Embryonic facial prominence (tissue), 1 donor: ENCODE measurements at regions not wholly inside any gene's neighbourhood (a gene's known extent, or its start where the extent isn't known, plus 50 kb on each side); places are given as distances from the start of the nearest gene placed in this dataset.

Source experiments
- DNase-seq: peaks from one replicate; pipeline ENCODE4 v3.0.0-alpha.2; 2016; ENCODE audit errors: extremely low spot score

DNA sequence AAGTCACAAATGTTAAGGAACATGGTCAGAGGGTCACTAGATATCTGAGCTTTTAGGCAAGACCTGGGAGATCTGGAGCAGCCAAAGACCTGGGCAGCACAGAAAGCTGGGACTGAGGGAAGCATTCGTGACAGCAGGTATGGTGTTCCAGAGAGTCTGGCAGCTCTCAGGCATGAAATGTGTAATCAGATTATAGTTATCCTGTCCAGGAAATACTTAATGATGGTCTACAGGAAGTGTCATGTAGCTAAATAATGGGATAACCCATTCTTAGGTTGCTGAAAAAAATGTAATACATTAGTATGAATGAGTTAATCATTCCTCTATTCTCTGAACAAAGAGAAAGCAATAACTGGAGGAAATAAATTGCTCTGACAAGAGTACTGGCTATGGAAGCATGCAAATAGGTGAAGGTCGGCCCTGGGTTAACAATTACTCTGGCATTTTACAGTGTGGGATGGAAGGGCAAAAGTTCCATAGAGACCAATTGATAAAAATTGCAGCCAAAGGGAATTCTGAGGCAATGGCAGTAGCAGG is 740.5 kb downstream of the CBLN4 start:
- no peak for DNase-seq

DNA sequence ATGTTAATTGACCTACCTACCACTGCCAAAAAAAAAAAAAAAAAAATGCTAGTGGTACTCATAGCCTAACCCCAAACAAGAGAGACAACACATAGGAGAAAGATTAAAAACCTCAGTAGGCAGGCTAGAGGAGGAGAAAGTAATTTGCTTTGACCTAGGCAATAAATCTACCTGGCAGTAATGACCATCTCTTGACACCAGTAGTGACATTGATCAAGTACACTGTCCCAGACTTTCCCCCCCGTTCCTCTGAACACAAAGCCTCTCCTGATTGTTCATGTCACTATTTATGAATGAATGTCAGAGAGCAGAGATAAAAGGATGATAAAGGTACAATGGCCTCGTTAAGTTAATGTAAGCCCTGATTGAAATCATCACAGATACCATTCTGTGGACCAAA is 746.8 kb downstream of the CBLN4 start:
- no peak for DNase-seq

DNA sequence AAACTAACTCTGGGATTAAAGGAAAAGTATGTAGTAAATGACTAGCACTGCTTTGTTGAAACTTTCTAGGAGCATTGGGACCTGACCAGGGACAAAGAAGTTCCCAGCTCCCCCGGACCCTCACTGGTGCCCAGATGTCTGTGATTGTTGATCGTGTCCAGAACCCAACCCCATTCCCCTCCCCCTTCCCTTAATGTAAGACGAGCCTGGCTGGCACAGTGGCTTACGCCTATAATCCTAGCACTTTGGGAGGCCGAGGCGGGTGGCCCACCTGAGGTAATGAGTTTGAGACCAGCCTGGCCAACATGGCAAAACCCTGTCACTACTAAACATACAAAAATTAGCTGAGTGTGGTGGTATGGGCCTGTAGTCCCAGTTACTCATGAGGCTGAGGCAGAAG is 750.3 kb downstream of the CBLN4 start:
- no peak for DNase-seq

DNA sequence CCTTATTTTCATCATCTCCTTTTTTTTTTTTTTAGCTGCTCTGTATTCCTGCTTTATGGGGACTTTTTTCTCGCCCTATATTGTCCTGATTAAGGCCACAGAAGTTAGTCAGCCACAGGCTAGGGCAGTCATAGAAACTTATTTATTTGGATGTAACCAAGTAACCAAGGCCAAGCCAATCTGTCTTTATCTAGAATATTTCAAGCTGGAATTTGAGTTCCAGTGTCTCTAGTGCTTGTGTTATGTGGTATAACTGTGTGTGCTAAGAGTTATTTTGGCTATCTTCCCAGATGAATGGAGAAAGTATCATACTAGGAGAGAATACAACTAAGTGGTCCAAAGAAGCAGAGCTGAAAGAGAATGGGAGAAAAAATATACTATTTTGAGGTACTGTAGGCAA is 751.5 kb downstream of the CBLN4 start:
- DNase-seq: no peak

DNA sequence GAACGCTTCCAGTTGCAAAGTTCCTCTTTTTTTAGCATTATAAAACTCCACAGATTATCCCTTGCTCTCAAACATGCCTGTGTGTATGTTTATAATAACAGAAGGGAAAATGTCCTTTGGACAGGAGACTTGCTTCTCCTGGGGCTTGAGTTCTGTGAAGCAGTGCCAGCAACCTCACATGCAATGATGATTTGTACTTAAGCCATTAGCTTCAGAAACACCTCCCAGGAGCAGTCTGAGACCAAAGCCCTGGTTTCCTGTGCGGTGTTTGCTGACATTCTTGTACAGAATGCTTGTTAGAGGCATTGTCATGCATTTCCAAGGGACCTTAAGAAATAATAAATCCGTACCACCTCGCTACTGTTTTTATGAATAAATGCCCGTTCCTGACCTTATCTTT is 752.8 kb downstream of the CBLN4 start:
- DNase-seq: no peak

DNA sequence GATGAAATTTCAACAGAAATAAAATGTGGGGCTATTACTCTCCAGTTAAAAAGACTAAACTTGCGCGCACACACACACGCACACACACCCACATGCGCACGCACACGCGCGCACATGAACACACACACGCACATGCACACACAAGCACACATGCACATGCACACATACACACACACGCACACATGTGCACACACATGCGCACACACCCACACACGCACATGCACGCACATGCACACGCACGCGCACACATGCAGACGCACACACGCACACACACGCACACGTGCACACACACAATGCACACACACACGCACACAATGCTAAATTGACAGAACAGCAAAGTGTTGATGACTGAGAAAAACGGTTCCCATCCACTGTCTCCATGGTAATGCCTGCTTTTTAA is 754.1 kb downstream of the CBLN4 start:
- no peak for DNase-seq

DNA sequence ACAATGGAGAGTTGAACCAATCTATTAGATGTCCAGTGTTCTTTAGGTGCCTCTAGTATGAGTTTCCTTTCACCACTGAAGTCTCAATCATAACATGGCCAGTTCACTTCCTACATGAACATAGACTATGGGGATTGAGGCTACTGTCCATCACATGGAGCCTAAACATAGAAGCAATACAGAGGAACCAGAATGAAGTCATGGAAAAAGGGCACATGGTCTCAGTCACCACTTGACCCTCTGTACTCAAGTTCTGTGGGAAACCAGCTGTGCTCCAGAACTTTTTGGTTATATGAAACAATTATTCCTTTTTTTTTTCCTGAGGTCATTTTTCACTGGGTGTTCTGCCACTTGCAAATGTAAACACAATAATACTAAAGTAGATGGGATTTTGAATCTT is 762.5 kb downstream of the CBLN4 start:
- DNase-seq: no peak

DNA sequence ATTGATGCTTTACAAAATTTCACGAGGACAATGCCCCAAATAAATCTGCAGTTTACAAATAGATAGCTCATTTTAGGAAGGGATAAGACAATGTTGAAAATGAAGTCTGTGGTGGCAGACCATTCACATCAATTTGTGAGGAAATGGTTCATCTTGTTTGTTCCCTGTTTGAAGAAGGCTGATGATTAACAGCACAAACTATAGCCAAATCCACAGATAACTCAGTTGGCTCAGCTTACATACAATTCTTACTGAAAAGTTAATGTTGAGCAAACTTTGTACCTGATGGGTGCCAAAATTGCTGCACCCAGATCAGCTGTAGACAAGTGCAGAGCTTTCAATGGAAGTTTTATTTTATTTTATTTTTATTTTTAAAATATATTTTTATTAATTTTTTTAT is 763.9 kb downstream of the DOK5 start:
- no peak for DNase-seq

DNA sequence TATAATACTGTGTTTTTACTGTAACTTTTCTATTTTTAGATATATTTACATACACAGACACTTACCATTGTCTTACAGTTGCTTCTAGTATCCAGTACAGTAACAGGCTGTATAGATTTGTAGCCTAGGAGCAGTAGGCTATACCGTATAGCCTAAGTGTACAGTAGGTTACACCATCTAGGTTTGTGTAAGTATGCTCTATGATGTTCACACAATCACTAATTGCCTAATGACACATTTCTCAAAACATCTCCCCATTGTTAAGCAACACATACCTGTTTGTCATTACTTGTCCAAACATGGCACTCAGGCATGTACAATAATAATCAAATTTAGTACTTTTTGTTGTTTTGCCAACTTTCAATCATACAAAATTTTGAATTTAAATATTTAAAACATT is 757.3 kb downstream of the DOK5 start:
- DNase-seq: no peak

DNA sequence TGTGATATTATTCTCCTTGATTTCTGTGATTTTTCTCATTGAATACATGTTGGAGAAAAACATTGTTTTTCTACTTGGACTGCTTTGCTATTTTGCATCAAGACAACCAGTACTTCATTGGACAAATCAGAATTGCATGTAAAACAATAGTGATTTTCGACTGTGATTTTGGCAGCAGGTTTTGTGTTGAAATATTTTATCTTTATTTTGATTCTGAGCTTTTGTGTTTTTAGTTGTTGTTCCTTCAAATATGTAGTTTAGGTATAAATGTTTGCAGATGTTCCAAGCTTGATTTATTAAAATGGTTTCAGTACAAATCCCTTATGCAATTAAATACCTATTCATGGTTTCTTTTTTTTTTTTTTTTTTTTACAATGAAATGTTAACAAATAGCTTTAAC is 754.1 kb downstream of the DOK5 start:
- DNase-seq: no peak

DNA sequence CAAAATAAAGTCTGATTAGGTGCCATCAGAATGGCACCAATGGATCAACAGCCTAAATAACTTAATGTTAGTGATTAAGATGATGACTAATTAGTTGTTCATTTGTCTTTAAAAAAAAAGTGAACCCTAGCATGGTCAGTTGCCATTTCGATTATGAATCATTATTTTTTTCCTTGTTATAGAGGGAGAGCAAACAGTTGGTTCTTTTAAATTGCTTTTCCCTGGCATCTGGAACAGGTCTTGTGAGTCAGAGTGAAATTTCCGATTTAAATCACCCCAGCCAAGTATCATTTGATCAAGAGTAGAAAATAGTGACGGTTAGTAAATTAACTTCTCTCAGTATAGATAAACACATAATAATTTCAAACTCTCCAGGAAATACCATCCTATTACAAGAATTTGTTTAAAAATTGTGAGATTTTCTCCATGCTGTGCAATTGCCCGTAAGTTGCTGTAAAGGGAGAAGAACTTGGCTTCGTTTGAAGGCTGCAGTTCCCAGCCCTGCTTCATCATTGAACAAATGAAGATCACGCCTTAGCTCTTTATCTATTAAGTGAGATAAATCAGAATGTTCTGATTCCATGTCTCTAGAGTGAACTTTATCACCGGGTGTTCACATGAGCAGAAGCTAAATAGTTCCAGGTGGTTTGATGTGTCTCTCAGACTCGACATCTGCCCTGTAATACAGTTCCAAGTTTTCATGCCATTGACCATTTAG is 741.3 kb downstream of the DOK5 start:
- no peak for DNase-seq

DNA sequence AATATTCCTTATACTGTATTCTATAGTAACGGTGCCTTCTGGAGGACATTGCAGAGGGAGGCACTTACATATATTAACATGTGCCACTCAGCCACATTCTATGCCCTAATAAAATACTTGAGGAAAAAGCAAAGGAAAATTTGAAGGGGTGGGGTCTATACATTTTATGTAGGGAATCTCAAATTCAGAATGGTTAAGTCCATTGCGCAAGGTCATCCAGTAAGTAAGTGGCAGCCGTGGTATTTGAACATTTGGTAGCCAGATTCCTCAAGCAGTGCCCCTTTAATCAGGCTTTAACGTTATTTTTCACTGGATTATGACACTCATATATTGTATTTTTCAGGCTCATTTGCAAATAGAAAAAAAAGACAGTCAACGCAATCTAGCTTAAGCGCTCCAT is 738.3 kb downstream of the DOK5 start:
- no peak for DNase-seq

DNA sequence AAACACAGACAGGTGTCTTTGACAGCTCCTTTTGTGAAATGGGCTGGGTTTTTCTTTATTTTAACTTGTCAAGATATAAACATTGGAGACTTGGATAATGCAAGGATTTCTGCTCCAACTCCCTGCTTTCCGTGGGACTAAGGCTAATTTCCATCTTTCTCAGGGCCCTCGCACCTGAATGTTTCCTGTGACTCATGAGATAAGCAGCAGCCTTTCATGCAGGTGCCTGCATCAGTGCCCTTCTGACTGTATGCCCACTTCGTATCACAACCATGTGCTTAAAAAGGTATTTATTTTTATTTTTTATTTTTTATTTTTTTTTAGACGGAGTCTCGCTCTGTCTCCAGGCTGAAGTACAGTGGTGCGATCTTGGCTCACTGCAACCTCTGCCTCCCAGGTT is 736.1 kb downstream of the DOK5 start:
- no peak for DNase-seq

DNA sequence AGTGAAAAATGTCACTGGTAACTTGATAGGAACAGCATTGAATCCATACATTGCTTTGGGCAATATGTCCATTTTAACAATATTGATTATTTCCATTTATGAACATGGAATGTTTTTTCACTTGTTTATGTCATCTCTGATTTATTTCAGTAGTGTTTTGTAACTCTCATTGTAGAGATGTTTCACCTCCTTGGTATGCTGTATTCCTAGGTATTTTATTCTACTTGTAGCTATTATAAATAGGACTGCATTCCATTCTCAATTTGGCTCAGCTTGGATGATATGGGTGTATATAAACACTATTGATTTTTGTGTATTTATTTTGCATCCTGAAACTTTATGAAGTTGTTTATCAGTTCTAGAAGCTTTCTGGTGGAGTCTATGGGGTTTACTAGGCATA is 730.3 kb downstream of the DOK5 start:
- no peak for DNase-seq

DNA sequence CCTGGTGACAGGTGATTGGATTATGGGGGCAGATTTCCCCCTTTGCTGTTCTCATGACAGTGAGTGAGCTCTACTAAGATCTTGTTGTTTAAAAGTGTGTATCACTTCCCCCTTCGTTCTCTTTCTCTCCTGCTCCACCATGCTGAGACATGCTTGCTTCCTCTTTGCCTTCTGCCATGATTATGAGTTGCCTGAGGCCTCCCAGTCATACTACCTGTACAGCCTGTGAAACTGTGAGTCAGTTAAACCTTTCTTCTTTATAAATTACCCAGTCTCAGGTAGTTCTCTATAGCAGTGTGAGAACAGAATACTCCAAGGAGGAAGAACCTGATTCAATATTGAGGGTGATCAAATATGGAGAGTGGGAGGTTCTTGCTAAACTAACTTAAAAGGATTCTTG is 724.9 kb downstream of the DOK5 start:
- DNase-seq: no peak

DNA sequence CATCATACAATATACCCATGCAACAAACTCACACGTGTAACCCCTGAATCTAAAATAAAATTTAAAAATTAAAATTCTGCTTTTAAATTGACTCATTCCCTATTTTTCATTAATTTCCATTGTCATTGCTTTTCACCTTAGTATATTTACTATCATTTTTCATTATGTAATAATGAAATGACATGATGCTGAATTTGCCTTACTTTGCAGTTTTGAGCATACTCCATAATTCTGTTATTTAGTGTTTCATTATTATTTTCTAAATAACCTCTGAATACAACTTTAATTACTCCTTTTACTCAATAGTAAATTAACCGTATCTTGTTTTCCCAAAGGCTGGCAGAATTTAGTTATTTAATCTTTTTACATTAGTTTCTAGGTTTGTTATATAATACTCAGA is 719.6 kb downstream of the DOK5 start:
- DNase-seq: no peak

DNA sequence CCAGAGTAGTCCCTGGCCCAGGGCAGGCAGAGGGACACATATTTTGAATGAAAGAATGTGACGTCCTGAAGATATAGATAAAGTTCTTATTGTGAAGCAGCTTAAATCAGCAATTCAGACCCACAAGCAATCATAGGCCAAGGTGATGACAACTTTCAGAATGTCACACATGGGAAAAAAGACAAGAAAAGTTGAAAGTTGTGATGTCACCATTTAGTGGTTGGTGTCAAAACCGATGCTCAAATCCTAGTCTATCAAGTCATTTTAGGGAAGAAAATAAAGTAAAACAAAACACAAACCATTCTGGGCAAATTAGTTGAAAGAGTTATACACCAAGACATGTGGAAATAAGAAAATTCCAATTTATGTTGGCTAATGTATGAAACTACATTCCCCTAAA is 710.8 kb downstream of the DOK5 start:
- no peak for DNase-seq

DNA sequence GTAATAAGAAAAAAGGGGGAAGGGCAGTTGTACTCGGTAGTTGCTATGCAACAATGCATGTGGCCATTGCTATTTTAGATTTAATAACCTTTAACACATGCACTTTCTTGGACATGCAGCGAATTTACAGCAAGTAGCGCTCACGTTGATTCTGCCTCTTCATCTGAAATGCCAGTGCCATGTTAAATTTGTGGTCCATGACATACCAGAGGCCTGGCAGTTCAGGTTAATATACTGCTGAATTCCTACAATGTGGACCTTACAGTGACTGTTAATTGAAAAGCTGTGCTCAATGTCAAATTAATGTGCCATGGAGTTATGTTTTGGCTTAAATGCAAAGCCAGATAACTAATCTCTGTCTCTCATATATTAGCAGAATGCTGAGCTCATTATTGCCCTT is 699.7 kb downstream of the DOK5 start:
- no peak for DNase-seq

DNA sequence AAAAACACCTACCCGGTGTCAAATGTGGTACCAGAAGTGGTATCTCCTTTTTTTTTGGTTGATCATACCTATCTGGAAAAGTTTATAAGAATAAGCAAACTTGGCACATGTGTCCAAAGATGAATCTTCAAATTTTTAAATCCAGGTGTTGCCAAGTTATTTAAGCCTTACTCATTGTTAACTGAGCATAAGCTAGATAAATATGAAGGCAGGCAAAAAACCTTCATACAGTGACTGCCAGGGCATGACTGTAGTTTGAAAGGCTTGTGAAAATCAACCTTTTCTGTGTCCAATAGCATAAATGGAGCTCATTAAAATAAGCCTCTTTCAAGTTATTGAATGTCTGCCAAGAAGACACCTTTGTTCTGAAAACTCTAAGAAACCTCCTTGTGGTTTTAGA is 699.2 kb downstream of the DOK5 start:
- DNase-seq: no peak

DNA sequence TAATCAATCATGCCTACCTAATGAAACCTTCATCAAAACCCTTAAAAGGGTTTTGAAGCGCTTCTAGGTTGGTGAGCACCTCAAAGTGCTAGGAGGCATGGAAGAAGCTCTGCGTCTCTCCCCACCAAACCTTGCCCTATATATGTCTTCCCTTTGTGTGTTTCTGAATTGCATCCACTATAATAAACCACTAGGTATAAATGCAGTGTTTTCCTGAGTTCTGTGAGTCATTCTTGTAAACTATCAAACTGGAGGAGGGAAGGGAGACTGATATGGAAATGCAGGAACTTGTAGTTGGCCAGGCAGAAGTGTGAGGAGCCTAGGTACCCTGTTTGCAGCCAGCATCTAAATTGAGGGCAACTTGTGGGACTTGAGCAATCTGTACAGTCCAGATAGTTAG is 698.8 kb downstream of the DOK5 start:
- DNase-seq: no peak

DNA sequence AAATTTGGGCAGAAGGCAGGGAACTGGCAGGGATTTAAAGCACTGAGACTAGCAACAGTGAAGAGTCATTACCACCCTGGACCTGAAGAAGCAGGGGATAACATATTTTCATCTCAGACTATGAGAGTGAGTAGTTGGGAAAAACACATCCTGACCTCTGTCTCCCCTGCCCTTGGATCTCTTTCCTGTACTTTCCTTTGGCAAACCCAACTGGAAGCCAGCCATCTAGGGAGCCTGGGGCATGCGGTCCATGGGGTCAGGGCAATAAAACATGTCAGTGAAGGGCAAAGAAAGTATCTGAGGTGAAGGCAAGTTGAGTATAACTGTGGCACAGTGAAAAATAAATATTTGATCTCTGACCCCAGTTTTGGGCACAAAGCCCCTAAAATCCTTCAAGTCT is 698.2 kb downstream of the DOK5 start:
- DNase-seq: no peak

DNA sequence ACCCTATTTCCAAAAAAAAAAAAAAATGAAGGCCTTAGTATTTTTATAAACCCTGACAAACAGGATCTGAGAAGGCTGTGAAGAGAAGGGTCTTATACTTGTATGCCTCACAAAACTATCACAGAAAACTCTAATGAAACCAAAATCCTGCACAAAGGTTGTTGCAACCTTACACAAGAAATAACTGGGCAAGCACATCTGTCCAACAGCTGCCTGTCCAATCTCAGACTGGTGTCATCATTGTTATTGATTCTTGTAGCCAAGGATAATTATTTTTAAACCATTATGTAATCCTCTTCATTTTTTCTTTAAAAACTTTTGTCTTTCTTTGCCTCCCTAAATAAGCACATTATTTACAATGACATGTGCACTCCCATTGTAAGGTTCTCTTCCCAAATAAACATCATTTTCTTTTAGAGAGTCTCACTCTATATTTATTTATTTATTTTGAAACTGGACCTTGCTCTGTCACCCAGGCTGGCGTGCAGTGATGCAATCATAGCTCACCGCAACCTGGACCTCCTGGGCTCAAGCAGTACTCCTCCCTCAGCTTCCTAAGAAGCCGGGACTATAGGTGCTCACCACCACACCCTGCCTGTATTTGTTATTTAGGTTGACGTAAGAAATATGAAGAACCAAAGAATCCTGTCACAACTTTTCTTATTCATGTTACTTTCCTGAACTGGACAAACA is 697.1 kb downstream of the DOK5 start:
- DNase-seq: no peak

DNA sequence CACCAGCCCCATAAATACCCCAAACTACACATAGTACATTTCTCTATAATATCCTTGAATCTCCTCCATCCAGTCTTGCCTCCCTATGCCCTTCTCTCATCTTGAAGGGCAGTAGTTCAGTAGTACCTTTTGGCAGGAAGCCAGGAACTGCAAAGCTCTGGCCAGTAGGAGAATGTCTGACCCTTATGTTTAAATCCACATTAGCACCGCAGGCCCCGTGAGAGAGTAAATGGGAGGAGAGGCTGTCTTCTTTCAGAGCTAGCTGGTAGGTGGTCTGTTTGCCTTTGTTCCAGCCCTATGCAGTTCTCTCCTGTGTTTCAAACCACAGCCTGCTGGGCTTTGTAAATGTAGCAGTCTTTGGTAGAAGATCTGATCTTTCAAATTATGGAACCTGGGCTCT is 690.7 kb downstream of the DOK5 start:
- no peak for DNase-seq

DNA sequence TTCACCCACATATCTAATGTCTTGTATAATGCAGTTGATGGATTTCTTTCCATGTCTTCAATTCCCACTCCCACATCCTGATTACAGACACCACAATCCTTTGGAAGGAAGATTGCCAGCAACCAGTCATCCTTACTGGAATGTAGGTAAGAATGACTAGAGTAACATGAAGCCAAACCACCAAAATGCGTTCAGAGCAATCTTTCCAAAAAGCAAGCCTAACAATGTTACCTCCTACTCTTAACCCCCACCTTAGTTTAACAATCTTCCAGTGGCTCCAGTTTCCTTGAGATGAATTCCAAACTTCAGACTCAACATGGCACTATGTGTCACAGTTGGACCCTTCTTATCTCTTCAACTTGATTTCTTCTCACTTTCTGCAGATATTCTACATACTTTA is 685.6 kb downstream of the DOK5 start:
- DNase-seq: no peak
